HCT116 (cell line): ENCODE measurements at regions not wholly inside any gene's neighbourhood (a gene's known extent, or its start where the extent isn't known, plus 50 kb on each side); places are given as distances from the start of the nearest gene placed in this dataset.

Source experiments
- CTCF ChIP-seq, 3 experiments: fragments of 200-600 bp in 1 of 3; sonication (generic) in 1 of 3; IDR thresholded peaks in 2 of 3; conservative IDR thresholded peaks in 1 of 3; 2 replicates each; pipeline ENCODE4 v1.5.1; 2012 to 2017; ENCODE audit warnings: low read depth in 2 of 3, low read length in 2 of 3, antibody characterized with exemption in 1 of 3, borderline replicate concordance in 1 of 3, control low read depth in 1 of 3, mild to moderate bottlenecking in 1 of 3, mixed read lengths in 1 of 3, mixed run types in 1 of 3, moderate library complexity in 1 of 3; ENCODE audit not compliant: insufficient read depth in 1 of 3
- EZH2phosphoT487 ChIP-seq: fragments of 200-600 bp; IDR thresholded peaks from 2 replicates; pipeline ENCODE4 v1.6.1; 2018; ENCODE audit warnings: antibody characterized with exemption, borderline replicate concordance
- POLR2A ChIP-seq: IDR thresholded peaks from 2 replicates; pipeline ENCODE4 v1.7.0; 2011; ENCODE audit warnings: borderline replicate concordance; ENCODE audit not compliant: insufficient read depth, insufficient read length; ENCODE audit errors: extremely low read depth
- POLR2AphosphoS5 ChIP-seq: IDR thresholded peaks from 2 replicates; pipeline ENCODE4 v1.6.1; 2011; ENCODE audit warnings: mild to moderate bottlenecking, low read depth, low read length, moderate library complexity
- RAD21 ChIP-seq: IDR thresholded peaks from 2 replicates; pipeline ENCODE4 v1.6.1; 2012; ENCODE audit warnings: low read depth, mild to moderate bottlenecking
- YY1 ChIP-seq: IDR thresholded peaks from 2 replicates; pipeline ENCODE4 v1.6.1; 2011; ENCODE audit warnings: low read length, low read depth, moderate library complexity, mild to moderate bottlenecking; ENCODE audit not compliant: insufficient replicate concordance; ENCODE audit errors: extremely low read depth

- TF ChIP-seq RAD21 (no peak), POLR2AphosphoS5 (no peak), CTCF (IDR thresholded peaks at IDR 0.05 in 2 of 3, conservative IDR thresholded peaks at IDR 0.05 in 1 of 3; ENCODE audit: borderline replicate concordance in 1 of 3, insufficient read depth in 1 of 3, low read depth in 2 of 3, low read length in 2 of 3) (no peak), YY1 (no peak), POLR2A (no peak), EZH2phosphoT487 (no peak)
These were observed 153.7 kb upstream of the IGF1 start for GRCh38 chr12:102633981-102634605.
